ENCODE measurements at regions not wholly inside any gene's neighbourhood (a gene's known extent, or its start where the extent isn't known, plus 50 kb on each side); places are given as distances from the start of the nearest gene placed in this dataset.

DNA sequence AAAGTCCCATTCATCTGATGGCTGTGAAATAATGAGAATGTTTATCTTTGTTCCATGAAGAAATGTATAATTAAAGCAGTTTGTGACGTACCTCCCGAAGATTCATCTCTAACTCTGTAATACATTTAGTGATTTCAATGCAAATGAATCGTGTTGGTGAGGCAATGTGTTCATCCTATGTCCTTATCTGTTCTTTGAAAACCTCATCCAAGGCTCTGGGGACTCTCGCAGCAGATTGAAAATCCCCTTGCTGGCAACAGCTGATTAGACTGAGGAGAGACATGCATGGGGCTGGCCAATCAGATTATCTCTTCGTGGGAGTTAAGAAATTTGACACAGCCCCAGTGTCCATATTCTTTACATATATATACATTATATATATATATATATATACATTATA, 1095.4 kb upstream of the EEF2KMT start:
- no peak overlapping the region for H2AFZ ChIP-seq
- H3K4me3 ChIP-seq, result no peak overlapping the region
- no peak overlapping the region for H3K27ac ChIP-seq (ENCODE audit: low read depth)
- no peaks in the 10 kb centered on the region for H3K27me3 ChIP-seq (ENCODE audit: insufficient read depth)
- no peak overlapping the region for H3K4me2 ChIP-seq
- H3K36me3 ChIP-seq (ENCODE audit: insufficient read depth), result no peaks in the 10 kb centered on the region
- H3K79me2 ChIP-seq (replicated peaks; ENCODE audit: insufficient read depth), result no peaks in the 10 kb centered on the region
- peaks cover 41% of the 10 kb centered on the region for H3K4me1 Mint-ChIP-seq
- DNase-seq (ENCODE audit: low spot score) (no peak), ATAC-seq (no peak)
- H3K9me3 Mint-ChIP-seq, result no peaks in the 10 kb centered on the region
- H3K4me1 ChIP-seq (ENCODE audit: insufficient read depth), result peaks cover 31% of the 10 kb centered on the region
- peaks cover 3% of the 10 kb centered on the region for H3K27me3 Mint-ChIP-seq (ENCODE audit: insufficient read depth, low read depth, poor library complexity)
- 0 out of 3 replicates have a peak, but pooled peaks cover 4% of the 10 kb centered on the region for H3K36me3 Mint-ChIP-seq (ENCODE audit: low read depth)
- H4K20me1 ChIP-seq (replicated peaks; ENCODE audit: insufficient read depth), result no peaks in the 10 kb centered on the region
- no peak overlapping the region for H3K27ac Mint-ChIP-seq
- H3F3A ChIP-seq (replicated peaks; ENCODE audit: low read depth), result no peaks in the 10 kb centered on the region
- peaks cover 18% of the 10 kb centered on the region for H3K9me2 ChIP-seq (ENCODE audit: insufficient read depth)
- no peak overlapping the region for H3K4me3 Mint-ChIP-seq
- TF ChIP-seq, protein P1, sequence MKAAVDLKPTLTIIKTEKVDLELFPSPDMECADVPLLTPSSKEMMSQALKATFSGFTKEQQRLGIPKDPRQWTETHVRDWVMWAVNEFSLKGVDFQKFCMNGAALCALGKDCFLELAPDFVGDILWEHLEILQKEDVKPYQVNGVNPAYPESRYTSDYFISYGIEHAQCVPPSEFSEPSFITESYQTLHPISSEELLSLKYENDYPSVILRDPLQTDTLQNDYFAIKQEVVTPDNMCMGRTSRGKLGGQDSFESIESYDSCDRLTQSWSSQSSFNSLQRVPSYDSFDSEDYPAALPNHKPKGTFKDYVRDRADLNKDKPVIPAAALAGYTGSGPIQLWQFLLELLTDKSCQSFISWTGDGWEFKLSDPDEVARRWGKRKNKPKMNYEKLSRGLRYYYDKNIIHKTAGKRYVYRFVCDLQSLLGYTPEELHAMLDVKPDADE (IDR thresholded peaks at IDR 0.05), result no peak
- TF ChIP-seq, protein P2, sequence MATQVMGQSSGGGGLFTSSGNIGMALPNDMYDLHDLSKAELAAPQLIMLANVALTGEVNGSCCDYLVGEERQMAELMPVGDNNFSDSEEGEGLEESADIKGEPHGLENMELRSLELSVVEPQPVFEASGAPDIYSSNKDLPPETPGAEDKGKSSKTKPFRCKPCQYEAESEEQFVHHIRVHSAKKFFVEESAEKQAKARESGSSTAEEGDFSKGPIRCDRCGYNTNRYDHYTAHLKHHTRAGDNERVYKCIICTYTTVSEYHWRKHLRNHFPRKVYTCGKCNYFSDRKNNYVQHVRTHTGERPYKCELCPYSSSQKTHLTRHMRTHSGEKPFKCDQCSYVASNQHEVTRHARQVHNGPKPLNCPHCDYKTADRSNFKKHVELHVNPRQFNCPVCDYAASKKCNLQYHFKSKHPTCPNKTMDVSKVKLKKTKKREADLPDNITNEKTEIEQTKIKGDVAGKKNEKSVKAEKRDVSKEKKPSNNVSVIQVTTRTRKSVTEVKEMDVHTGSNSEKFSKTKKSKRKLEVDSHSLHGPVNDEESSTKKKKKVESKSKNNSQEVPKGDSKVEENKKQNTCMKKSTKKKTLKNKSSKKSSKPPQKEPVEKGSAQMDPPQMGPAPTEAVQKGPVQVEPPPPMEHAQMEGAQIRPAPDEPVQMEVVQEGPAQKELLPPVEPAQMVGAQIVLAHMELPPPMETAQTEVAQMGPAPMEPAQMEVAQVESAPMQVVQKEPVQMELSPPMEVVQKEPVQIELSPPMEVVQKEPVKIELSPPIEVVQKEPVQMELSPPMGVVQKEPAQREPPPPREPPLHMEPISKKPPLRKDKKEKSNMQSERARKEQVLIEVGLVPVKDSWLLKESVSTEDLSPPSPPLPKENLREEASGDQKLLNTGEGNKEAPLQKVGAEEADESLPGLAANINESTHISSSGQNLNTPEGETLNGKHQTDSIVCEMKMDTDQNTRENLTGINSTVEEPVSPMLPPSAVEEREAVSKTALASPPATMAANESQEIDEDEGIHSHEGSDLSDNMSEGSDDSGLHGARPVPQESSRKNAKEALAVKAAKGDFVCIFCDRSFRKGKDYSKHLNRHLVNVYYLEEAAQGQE (IDR thresholded peaks at IDR 0.05; ENCODE audit: unreplicated experiment), result no peak
- TF ChIP-seq ZNF114 (CRISPR knock-in tag; IDR thresholded peaks at IDR 0.05) (no peak), JUNB (IDR thresholded peaks at IDR 0.05; ENCODE audit: unreplicated experiment) (no peak), EZH2phosphoT487 (IDR thresholded peaks at IDR 0.05; ENCODE audit: unreplicated experiment) (no peak), NANOG (IDR thresholded peaks at IDR 0.05; ENCODE audit: borderline replicate concordance) (no peak), POLR2AphosphoS5 (IDR thresholded peaks at IDR 0.05; ENCODE audit: low read depth) (no peak), ZNF331 (CRISPR knock-in tag; IDR thresholded peaks at IDR 0.05; ENCODE audit: low read depth) (no peak), ZNF462 (CRISPR knock-in tag; IDR thresholded peaks at IDR 0.05) (no peak), STAT1 (IDR thresholded peaks at IDR 0.05; ENCODE audit: unreplicated experiment) (no peak), CREB1 (CRISPR knock-in tag; IDR thresholded peaks at IDR 0.05; ENCODE audit: low read depth) (no peak), EZH2 (IDR thresholded peaks at IDR 0.05; ENCODE audit: low read depth, unreplicated experiment) (no peak)
- TF ChIP-seq, protein P3, sequence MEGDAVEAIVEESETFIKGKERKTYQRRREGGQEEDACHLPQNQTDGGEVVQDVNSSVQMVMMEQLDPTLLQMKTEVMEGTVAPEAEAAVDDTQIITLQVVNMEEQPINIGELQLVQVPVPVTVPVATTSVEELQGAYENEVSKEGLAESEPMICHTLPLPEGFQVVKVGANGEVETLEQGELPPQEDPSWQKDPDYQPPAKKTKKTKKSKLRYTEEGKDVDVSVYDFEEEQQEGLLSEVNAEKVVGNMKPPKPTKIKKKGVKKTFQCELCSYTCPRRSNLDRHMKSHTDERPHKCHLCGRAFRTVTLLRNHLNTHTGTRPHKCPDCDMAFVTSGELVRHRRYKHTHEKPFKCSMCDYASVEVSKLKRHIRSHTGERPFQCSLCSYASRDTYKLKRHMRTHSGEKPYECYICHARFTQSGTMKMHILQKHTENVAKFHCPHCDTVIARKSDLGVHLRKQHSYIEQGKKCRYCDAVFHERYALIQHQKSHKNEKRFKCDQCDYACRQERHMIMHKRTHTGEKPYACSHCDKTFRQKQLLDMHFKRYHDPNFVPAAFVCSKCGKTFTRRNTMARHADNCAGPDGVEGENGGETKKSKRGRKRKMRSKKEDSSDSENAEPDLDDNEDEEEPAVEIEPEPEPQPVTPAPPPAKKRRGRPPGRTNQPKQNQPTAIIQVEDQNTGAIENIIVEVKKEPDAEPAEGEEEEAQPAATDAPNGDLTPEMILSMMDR (conservative IDR thresholded peaks at IDR 0.05; ENCODE audit: low read depth in 2 of 2), result no peak
